MG63 (cell line): ENCODE measurements at regions not wholly inside any gene's neighbourhood (a gene's known extent, or its start where the extent isn't known, plus 50 kb on each side); places are given as distances from the start of the nearest gene placed in this dataset.
"Not testable (repeated sequence)": the region's sequence is repeated elsewhere in the genome, so short reads cannot be mapped to it uniquely, and the experiment has no call there.

ENCODE experiments used
- DNase-seq: peaks from one replicate; pipeline ENCODE4 v3.0.0-alpha.2; 2020
- H3K27me3 ChIP-seq: fragments of 250-450 bp; sonication (Bioruptor Pico); 2 replicates; pipeline ENCODE4 v1.5.1; 2020; ENCODE audit warnings: mild to moderate bottlenecking, moderate library complexity
- H3K36me3 ChIP-seq: fragments of 250-450 bp; sonication (Bioruptor Pico); 2 replicates; pipeline ENCODE4 v1.5.1; 2020; ENCODE audit warnings: mild to moderate bottlenecking, moderate library complexity
- H3K4me3 ChIP-seq: fragments of 250-450 bp; sonication (Bioruptor Pico); 2 replicates; pipeline ENCODE4 v1.5.1; 2020; ENCODE audit warnings: mild to moderate bottlenecking, moderate library complexity
- H3K9me3 ChIP-seq: fragments of 250-450 bp; sonication (Bioruptor Pico); 2 replicates; pipeline ENCODE4 v1.5.1; 2020; ENCODE audit warnings: mild to moderate bottlenecking, moderate library complexity

GRCh38 chrX:46044486-46044885 lies 500.7 kb downstream of the ZNF674 start:
- Histone ChIP-seq H3K36me3 (no peaks in the 10 kb centered on the region), H3K4me3 (no peak overlapping the region), H3K9me3 (no peaks in the 10 kb centered on the region), H3K27me3 (no peaks in the 10 kb centered on the region)
- no peak for DNase-seq

- H3K4me3 ChIP-seq: no peak overlapping the region
- H3K36me3 ChIP-seq: no peaks in the 10 kb centered on the region
- H3K27me3 ChIP-seq: no peaks in the 10 kb centered on the region
- DNase-seq: no peak
- H3K9me3 ChIP-seq: no peaks in the 10 kb centered on the region
Measured at GRCh38 chrX:46040001-46040400, 505.2 kb downstream of the ZNF674 start.

DNA sequence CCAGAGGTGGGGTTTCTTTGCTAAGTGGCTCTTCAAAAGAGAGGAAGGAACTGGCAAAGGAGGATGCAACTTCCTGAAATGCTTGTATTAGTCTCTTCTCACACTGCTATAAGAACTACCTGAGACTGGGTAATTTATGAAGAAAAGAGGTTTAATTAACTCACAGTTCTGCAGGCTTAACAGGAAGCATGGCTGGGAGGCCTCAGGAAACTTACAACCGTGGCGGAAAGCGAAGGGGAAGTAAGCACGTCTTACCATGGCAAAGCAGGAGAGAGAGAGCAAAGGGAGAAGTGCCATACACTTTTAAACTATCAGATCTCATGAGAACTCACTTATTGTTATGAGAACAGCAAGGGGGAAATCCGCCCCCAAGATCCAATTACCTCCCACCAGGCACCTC lies 505.7 kb downstream of the ZNF674 start:
- Histone ChIP-seq H3K9me3 (no peaks in the 10 kb centered on the region), H3K36me3 (no peaks in the 10 kb centered on the region), H3K4me3 (no peak overlapping the region), H3K27me3 (no peaks in the 10 kb centered on the region)
- no peak for DNase-seq

- no peak for DNase-seq
- no peak overlapping the region for H3K4me3 ChIP-seq
- no peaks in the 10 kb centered on the region for H3K36me3 ChIP-seq
- H3K9me3 ChIP-seq: no peaks in the 10 kb centered on the region
- no peaks in the 10 kb centered on the region for H3K27me3 ChIP-seq
Measured at GRCh38 chrX:46036508-46036907, 508.7 kb downstream of the ZNF674 start.

GRCh38 chrX:46034868-46035267 lies 510.4 kb downstream of the ZNF674 start:
- Histone ChIP-seq H3K27me3 (no peaks in the 10 kb centered on the region), H3K9me3 (no peaks in the 10 kb centered on the region), H3K4me3 (no peak overlapping the region), H3K36me3 (no peaks in the 10 kb centered on the region)
- DNase-seq: no peak

DNA sequence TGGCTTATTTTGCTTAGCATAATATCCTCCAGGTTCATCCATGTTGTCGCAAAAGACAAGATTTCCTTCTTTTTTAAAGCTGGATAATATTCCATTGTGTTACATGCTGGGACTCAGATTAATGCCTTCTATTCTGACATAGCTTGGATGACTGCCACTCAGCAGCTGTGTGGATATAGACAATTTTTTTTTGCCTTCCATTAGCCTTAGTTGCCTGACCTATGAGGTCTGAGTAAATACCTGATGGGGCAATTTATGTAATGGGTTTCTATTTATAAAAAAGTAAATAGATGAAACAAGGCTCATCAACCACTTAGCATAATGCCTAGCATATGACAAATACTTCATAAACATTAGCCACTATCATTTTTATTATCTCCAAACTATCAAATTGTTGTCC lies 515.4 kb downstream of the ZNF674 start:
- no peaks in the 10 kb centered on the region for H3K9me3 ChIP-seq
- H3K27me3 ChIP-seq: no peaks in the 10 kb centered on the region
- no peak overlapping the region for H3K4me3 ChIP-seq
- no peaks in the 10 kb centered on the region for H3K36me3 ChIP-seq
- no peak for DNase-seq

DNA sequence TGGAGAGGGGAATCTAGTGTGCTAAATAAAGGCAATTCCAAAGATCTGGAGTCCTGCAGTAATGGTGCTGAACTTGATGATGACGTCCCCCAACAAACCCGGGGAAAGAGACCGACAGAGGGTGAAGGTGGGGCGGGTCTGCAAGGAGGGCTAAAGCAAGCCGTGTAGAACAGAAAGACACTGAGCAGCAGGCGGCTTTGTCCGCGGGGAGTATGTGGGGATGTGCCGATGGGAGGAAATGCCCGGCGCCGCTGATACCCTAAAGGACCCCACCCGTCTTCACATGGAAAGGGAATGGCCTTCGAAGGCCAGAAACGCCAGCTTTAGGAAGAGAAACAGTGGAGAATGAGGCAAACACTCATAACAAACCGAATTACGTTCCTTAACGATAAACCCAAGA lies 528.9 kb downstream of the ZNF674 start:
- DNase-seq: no peak
- H3K27me3 ChIP-seq: no peaks in the 10 kb centered on the region

GRCh38 chrX:46015653-46016052 lies 529.6 kb downstream of the ZNF674 start:
- no peak for DNase-seq
- no peaks in the 10 kb centered on the region for H3K27me3 ChIP-seq
- no peaks in the 10 kb centered on the region for H3K36me3 ChIP-seq
- no peaks in the 10 kb centered on the region for H3K9me3 ChIP-seq
- no peak overlapping the region for H3K4me3 ChIP-seq

More for the DNA sequence above, 528.9 kb downstream of the ZNF674 start:
- H3K36me3 ChIP-seq: no peaks in the 10 kb centered on the region
- no peaks in the 10 kb centered on the region for H3K9me3 ChIP-seq
- no peak overlapping the region for H3K4me3 ChIP-seq

- no peaks in the 10 kb centered on the region for H3K36me3 ChIP-seq
- H3K4me3 ChIP-seq: no peak overlapping the region
- H3K27me3 ChIP-seq: no peaks in the 10 kb centered on the region
- no peak for DNase-seq
- no peaks in the 10 kb centered on the region for H3K9me3 ChIP-seq
Measured at GRCh38 chrX:45992402-45993123, 552.7 kb downstream of the ZNF674 start.

DNA sequence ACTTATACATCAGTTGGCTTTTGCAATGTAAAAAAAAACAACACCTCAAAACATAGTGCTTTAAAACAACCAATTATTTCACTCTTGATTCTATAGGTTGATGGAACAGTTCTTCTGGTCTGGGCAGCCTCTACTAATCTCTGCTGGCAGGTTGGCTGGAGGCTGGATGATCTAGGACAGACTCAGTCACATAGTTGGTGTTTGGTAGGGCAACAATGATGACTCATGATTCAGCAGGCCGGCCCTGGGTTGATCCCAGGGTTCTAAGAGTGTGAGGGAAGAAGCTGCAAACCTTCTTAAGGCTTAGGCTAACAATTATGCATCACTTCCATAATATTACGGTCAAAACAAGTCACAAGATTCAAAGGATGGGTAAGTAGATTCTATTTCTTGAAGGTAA lies 558.2 kb downstream of the ZNF674 start:
- peak; percentile 24 for DNase-seq
- Histone ChIP-seq H3K27me3 (no peaks in the 10 kb centered on the region), H3K9me3 (no peaks in the 10 kb centered on the region), H3K36me3 (no peaks in the 10 kb centered on the region), H3K4me3 (no peak overlapping the region)

DNA sequence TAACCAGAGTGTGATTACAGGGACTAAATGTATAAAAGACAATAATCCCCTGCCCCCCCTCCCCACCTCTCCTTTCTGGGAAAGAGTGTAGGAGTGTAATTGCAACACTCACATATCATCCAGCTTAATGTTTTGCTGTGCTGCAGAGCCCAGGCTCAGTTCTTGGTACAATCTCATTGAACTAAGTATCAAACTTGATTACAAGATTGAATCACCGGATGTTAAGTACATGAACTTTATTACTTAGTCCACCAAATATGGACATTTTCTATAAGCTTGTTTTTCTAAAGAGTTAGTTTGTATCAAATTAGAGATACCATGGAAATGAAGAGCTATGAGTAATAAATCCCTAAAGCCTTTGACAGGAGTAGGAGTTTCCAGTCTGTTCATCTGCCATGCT lies 559.1 kb downstream of the ZNF674 start:
- no peaks in the 10 kb centered on the region for H3K36me3 ChIP-seq
- no peaks in the 10 kb centered on the region for H3K9me3 ChIP-seq
- H3K4me3 ChIP-seq: no peak overlapping the region
- no peaks in the 10 kb centered on the region for H3K27me3 ChIP-seq
- DNase-seq: no peak

DNA sequence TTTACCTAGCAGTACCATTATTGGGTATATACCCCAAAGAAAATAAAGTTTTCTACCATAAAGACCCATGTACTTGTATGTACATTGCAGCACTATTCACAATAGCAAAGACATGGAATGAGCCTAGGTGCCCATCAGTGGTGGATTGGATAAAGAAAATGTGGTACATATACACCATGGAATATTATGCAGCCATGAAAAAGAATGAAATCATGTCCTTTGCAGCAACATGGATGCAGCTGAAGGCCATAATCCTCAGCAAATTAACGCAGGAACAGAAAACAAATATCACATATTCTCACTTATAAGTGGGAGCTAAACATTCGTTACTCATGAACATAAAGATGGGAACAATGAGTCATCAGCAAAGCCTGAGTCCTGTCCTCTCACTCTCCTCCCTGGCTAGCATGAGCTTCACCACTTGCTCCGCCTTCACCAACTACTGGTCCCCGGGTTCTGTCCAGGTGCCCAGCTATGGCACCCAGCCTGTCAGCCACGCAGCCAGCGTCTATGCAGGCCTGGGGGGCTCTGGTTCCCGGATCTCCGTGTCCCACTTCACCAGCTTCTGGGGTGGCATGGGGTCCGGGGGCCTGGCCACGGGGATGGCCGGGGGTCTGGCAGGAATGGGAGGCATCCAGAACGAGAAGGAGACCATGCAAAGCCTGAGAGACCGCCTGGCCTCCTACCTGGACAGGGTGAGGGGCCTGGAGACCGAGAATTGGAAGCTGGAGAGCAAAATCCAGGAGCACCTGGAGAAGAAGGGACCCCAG lies 562.1 kb downstream of the ZNF674 start:
- H3K36me3 ChIP-seq, H3K27me3 ChIP-seq, H3K4me3 ChIP-seq, H3K9me3 ChIP-seq, DNase-seq: not testable (repeated sequence)

DNA sequence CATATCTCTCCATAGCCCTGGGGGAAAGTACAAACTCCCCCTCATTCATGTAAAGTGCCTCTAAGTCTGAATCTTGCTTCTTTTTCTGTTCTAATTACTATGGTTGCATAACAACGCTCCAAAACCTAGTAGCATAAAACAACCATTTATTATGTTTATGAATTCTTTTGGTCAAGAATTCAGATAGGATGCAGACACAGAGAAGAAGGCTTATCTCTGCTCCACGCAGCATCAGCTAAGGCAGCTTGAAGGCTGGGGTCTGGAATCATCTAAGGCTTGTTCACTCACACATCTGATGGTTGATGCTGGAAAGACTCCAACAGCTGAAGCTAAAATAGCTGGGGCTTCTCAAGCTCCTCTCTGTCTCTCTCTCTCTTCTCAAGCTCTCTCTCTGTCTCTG lies 564.5 kb downstream of the ZNF674 start:
- no peak overlapping the region for H3K4me3 ChIP-seq
- no peak for DNase-seq
- no peaks in the 10 kb centered on the region for H3K36me3 ChIP-seq
- H3K9me3 ChIP-seq: no peaks in the 10 kb centered on the region
- no peaks in the 10 kb centered on the region for H3K27me3 ChIP-seq

DNA sequence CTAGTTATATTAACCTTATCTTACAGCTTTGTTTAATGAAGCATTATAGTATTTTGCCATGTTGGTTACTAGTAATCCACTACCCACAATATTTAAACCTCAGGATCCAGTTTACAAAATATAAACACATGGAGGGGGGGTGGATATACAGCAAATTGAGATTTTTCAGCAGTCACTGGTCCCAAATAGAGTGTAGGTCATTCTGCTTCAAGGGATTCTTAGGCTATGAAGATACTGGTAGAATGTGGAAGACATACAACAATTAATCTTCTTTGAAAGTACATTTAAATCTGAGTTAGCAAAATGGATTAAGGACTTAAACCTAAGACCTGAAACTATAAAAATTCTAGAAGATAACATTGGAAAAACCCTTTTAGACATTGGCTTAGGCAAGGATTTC lies 569.6 kb downstream of the ZNF674 start:
- H3K36me3 ChIP-seq: no peaks in the 10 kb centered on the region
- no peaks in the 10 kb centered on the region for H3K9me3 ChIP-seq
- H3K27me3 ChIP-seq: no peaks in the 10 kb centered on the region
- no peak overlapping the region for H3K4me3 ChIP-seq
- no peak for DNase-seq

DNA sequence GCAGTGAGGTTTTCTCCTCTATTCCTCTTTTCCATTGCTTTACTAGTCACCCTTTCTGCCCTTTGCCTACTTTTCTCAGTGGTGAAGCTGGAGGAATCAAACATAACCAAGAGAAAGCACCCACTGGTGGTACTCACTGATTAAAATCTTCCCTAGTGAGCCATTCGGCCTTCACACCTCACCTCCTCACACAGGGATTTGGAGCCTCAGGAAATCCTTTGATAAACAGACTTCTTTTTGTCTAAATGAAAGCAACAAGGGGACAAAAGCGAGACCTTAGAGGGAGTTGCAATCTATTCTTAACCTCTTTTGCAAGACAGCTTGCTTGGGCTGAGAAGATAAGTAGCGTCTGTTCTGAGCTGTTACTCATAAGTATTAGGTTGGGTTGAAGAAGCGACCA lies 572.6 kb downstream of the ZNF674 start:
- Histone ChIP-seq H3K9me3 (no peaks in the 10 kb centered on the region), H3K36me3 (no peaks in the 10 kb centered on the region), H3K4me3 (no peak overlapping the region), H3K27me3 (no peaks in the 10 kb centered on the region)
- no peak for DNase-seq

DNA sequence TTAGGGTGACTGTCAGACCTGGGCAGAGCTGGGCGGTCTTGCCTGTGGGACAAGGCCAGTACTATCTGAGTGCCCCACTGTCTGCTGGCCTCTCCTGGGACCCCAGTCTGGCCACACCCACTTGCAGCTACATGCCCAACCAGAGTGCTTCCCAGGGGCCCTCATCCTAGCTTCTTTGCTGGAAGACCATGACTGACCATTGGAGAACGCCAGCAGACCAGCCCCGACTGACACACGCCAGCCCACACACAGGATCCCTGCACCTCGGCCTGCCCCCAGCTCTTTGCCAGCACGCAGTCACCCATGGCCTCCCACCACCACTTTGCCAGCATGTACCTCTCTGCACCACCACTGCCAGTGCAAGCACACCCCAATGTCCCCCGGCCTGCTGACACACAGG lies 585.7 kb downstream of the ZNF674 start:
- Histone ChIP-seq H3K36me3 (no peaks in the 10 kb centered on the region), H3K27me3 (no peaks in the 10 kb centered on the region)

GRCh38 chrX:45956191-45956870 lies 588.9 kb downstream of the ZNF674 start:
- no peaks in the 10 kb centered on the region for H3K27me3 ChIP-seq
- no peak overlapping the region for H3K4me3 ChIP-seq
- no peak for DNase-seq
- no peaks in the 10 kb centered on the region for H3K36me3 ChIP-seq
- H3K9me3 ChIP-seq: no peaks in the 10 kb centered on the region

More for the DNA sequence above, 585.7 kb downstream of the ZNF674 start:
- no peak for DNase-seq
- Histone ChIP-seq H3K4me3 (no peak overlapping the region), H3K9me3 (no peaks in the 10 kb centered on the region)

DNA sequence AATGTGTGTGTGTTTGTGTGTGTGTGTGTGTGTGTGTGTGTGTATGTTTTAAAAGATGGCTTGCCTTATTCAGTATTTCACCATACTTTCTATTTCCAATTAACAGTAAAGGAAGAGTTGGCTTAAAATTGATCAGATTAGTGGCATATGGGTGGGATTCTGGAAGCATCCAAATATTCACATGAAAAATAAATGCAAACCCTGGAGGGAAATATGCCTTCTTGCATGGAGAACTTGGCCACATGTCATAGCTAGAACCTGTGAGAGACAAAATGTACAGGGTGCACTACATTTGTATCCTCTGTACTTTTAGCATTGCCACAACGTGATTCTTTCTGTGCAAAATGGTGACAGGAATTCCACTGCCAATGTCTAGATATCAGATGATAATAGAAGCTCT lies 589.6 kb downstream of the ZNF674 start:
- no peak for DNase-seq
- no peak overlapping the region for H3K4me3 ChIP-seq
- no peaks in the 10 kb centered on the region for H3K36me3 ChIP-seq
- H3K9me3 ChIP-seq: no peaks in the 10 kb centered on the region
- H3K27me3 ChIP-seq: no peaks in the 10 kb centered on the region
